B cell (primary cell): ENCODE measurements at regions not wholly inside any gene's neighbourhood (a gene's known extent, or its start where the extent isn't known, plus 50 kb on each side); places are given as distances from the start of the nearest gene placed in this dataset.

Experiments
- EZH2 ChIP-seq: IDR thresholded peaks from 2 replicates; pipeline ENCODE4 v1.6.1; 2012; ENCODE audit warnings: borderline replicate concordance, low read depth, mild to moderate bottlenecking, moderate library complexity, low read length; ENCODE audit not compliant: insufficient read depth, poor library complexity, severe bottlenecking
- TF ChIP-seq, protein P1 (sequence below): fragments of 200-600 bp; IDR thresholded peaks from one replicate; pipeline ENCODE4 v1.8.0; 2022; ENCODE audit warnings: antibody characterized with exemption, mild to moderate bottlenecking

- no peak for TF ChIP-seq EZH2
- TF ChIP-seq, protein P1, sequence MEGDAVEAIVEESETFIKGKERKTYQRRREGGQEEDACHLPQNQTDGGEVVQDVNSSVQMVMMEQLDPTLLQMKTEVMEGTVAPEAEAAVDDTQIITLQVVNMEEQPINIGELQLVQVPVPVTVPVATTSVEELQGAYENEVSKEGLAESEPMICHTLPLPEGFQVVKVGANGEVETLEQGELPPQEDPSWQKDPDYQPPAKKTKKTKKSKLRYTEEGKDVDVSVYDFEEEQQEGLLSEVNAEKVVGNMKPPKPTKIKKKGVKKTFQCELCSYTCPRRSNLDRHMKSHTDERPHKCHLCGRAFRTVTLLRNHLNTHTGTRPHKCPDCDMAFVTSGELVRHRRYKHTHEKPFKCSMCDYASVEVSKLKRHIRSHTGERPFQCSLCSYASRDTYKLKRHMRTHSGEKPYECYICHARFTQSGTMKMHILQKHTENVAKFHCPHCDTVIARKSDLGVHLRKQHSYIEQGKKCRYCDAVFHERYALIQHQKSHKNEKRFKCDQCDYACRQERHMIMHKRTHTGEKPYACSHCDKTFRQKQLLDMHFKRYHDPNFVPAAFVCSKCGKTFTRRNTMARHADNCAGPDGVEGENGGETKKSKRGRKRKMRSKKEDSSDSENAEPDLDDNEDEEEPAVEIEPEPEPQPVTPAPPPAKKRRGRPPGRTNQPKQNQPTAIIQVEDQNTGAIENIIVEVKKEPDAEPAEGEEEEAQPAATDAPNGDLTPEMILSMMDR = no peak
Observed at GRCh38 chr2:81163583-81163982, 859.0 kb upstream of the LRRTM1 start.
